H1 (cell line): ENCODE measurements at regions not wholly inside any gene's neighbourhood (a gene's known extent, or its start where the extent isn't known, plus 50 kb on each side); places are given as distances from the start of the nearest gene placed in this dataset.

ENCODE experiments used
- NANOG ChIP-seq: IDR thresholded peaks from 2 replicates; pipeline ENCODE4 v1.6.1; 2011; ENCODE audit warnings: low read length, low read depth, mild to moderate bottlenecking, inconsistent platforms; ENCODE audit not compliant: insufficient read depth, poor library complexity, severe bottlenecking
- RAD21 ChIP-seq, 2 experiments: IDR thresholded peaks in 1 of 2; conservative IDR thresholded peaks in 1 of 2; 2 replicates each; pipeline ENCODE4 v1.6.1; 2011; ENCODE audit warnings: low read depth in 2 of 2, low read length in 2 of 2, improper control_type of control experiment in 1 of 2, inconsistent platforms in 1 of 2, mild to moderate bottlenecking in 1 of 2, moderate library complexity in 1 of 2
- TBP ChIP-seq: IDR thresholded peaks from 2 replicates; pipeline ENCODE4 v1.6.1; 2011; ENCODE audit warnings: low read depth, low read length, improper control_type of control experiment

- TF ChIP-seq RAD21 (IDR thresholded peaks at IDR 0.05 in 1 of 2, conservative IDR thresholded peaks at IDR 0.05 in 1 of 2; ENCODE audit: low read depth in 2 of 2, low read length in 2 of 2) (no peak), NANOG (no peak), TBP (no peak)
Observed at GRCh38 chr4:134879019-134879418, 677.4 kb upstream of the PABPC4L start (continued).
